ENCODE measurements at regions not wholly inside any gene's neighbourhood (a gene's known extent, or its start where the extent isn't known, plus 50 kb on each side); places are given as distances from the start of the nearest gene placed in this dataset.
"Not testable (repeated sequence)": the region's sequence is repeated elsewhere in the genome, so short reads cannot be mapped to it uniquely, and the experiment has no call there.

GRCh38 chr10:62699148-62699547, 105.4 kb upstream of the ADO start:
- no peak overlapping the region for H3K4me3 ChIP-seq (ENCODE audit: low read depth, low read length)
- DNase-seq (ENCODE audit: low read depth) = no peak

GRCh38 chr10:62704121-62704520, 100.4 kb upstream of the ADO start:
- not testable (repeated sequence) for DNase-seq (ENCODE audit: low read depth); H3K4me3 ChIP-seq (ENCODE audit: low read depth, low read length)

More at GRCh38 chr10:62699148-62699547, 105.4 kb upstream of the ADO start:
- TF ChIP-seq MAX (IDR thresholded peaks at IDR 0.05; ENCODE audit: low read depth, low read length) (no peak), MYC (IDR thresholded peaks at IDR 0.05; ENCODE audit: low read depth, low read length) (no peak), POLR2A (IDR thresholded peaks at IDR 0.05; ENCODE audit: extremely low read depth, insufficient read length) (no peak), CTCF (IDR thresholded peaks at IDR 0.05; ENCODE audit: low read depth, low read length) (no peak)

- TF ChIP-seq MYC (IDR thresholded peaks at IDR 0.05; ENCODE audit: low read depth, low read length) (no peak), CTCF (IDR thresholded peaks at IDR 0.05; ENCODE audit: low read depth, low read length) (no peak), POLR2A (IDR thresholded peaks at IDR 0.05; ENCODE audit: extremely low read depth, insufficient read length) (no peak), MAX (IDR thresholded peaks at IDR 0.05; ENCODE audit: low read depth, low read length) (no peak)
- no peak overlapping the region for H3K4me3 ChIP-seq (ENCODE audit: low read depth, low read length)
- no peak for DNase-seq (ENCODE audit: low read depth)
Observed at GRCh38 chr10:62705789-62706188, 98.7 kb upstream of the ADO start.

GRCh38 chr10:62707810-62708209, 96.7 kb upstream of the ADO start:
- H3K4me3 ChIP-seq (ENCODE audit: low read depth, low read length) = no peak overlapping the region
- TF ChIP-seq POLR2A (IDR thresholded peaks at IDR 0.05; ENCODE audit: extremely low read depth, insufficient read length) (no peak), CTCF (IDR thresholded peaks at IDR 0.05; ENCODE audit: low read depth, low read length) (no peak), MAX (IDR thresholded peaks at IDR 0.05; ENCODE audit: low read depth, low read length) (no peak), MYC (IDR thresholded peaks at IDR 0.05; ENCODE audit: low read depth, low read length) (no peak)

GRCh38 chr10:62708569-62708968, 96.0 kb upstream of the ADO start:
- DNase-seq (ENCODE audit: low read depth) = no peak
- H3K4me3 ChIP-seq (ENCODE audit: low read depth, low read length) = no peak overlapping the region
- TF ChIP-seq CTCF (IDR thresholded peaks at IDR 0.05; ENCODE audit: low read depth, low read length) (no peak), MAX (IDR thresholded peaks at IDR 0.05; ENCODE audit: low read depth, low read length) (no peak), POLR2A (IDR thresholded peaks at IDR 0.05; ENCODE audit: extremely low read depth, insufficient read length) (no peak), MYC (IDR thresholded peaks at IDR 0.05; ENCODE audit: low read depth, low read length) (no peak)

More at GRCh38 chr10:62707810-62708209, 96.7 kb upstream of the ADO start:
- no peak for DNase-seq (ENCODE audit: low read depth)

- TF ChIP-seq CTCF (IDR thresholded peaks at IDR 0.05; ENCODE audit: low read depth, low read length) (no peak), POLR2A (IDR thresholded peaks at IDR 0.05; ENCODE audit: extremely low read depth, insufficient read length) (no peak), MYC (IDR thresholded peaks at IDR 0.05; ENCODE audit: low read depth, low read length) (no peak), MAX (IDR thresholded peaks at IDR 0.05; ENCODE audit: low read depth, low read length) (no peak)
- DNase-seq (ENCODE audit: low read depth) = no peak
- no peak overlapping the region for H3K4me3 ChIP-seq (ENCODE audit: low read depth, low read length)
Observed at GRCh38 chr10:62709200-62709599, 95.3 kb upstream of the ADO start.
